Gastroesophageal sphincter (tissue), 3 donors: ENCODE measurements at regions not wholly inside any gene's neighbourhood (a gene's known extent, or its start where the extent isn't known, plus 50 kb on each side); places are given as distances from the start of the nearest gene placed in this dataset.

ENCODE experiments used
- CTCF ChIP-seq, 4 experiments: fragments of 200-600 bp in 2 of 4; fragments of 450-650 bp in 2 of 4; sonication (generic) in 1 of 4; IDR thresholded peaks; one replicate each; pipeline ENCODE4 v1.5.1; 2017 to 2019; ENCODE audit warnings: antibody characterized with exemption in 4 of 4, mild to moderate bottlenecking in 2 of 4, moderate library complexity in 2 of 4
- POLR2A ChIP-seq, 2 donors: fragments of 450-650 bp; IDR thresholded peaks; one replicate each; pipeline ENCODE4 v1.6.1; 2017; ENCODE audit warnings: antibody characterized with exemption in 2 of 2, mild to moderate bottlenecking in 2 of 2, moderate library complexity in 1 of 2

DNA sequence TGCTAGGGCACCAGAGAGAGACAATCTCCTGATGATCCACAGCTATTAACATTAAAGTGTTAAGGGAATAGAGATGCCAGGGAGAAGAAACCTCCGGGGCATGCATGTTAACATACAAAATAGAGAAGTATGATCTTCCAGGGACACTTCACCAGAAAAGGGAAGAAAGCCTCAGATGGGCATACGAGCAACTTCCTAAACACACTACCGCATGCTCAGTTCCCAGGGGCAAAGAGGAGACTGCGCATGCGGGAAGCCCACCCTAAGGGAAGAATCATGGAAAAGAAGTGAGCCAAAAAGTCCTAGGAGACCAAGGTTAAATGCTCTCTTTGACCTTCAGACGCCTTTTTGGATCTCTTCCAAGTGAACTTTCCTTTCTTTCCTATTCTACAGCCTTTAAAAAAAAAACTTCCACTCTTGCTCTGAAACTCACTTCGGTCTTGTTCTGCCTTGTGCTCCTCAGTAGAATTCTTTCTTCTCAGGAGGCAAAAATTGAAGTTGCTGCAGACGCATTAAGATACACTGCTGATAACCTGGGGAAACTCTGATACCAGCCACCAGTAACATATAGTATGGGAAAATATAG lies 1211.3 kb downstream of the REEP3 start:
- TF ChIP-seq CTCF (IDR thresholded peaks at IDR 0.05) (no peak), POLR2A (IDR thresholded peaks at IDR 0.05) (no peak)
